Stimulated activated CD8-positive, alpha-beta memory T cell treated with anti-CD3 and anti-CD28 coated beads, Interleukin-15, amount 100 ng/mL, for 48 hours (primary cell): ENCODE measurements at regions not wholly inside any gene's neighbourhood (a gene's known extent, or its start where the extent isn't known, plus 50 kb on each side); places are given as distances from the start of the nearest gene placed in this dataset.

ENCODE experiments used
- DNase-seq, 2 donors: peaks; one replicate each; pipeline ENCODE4 v3.0.0-alpha.2; 2020; ENCODE audit warnings: low read depth in 2 of 2

DNA sequence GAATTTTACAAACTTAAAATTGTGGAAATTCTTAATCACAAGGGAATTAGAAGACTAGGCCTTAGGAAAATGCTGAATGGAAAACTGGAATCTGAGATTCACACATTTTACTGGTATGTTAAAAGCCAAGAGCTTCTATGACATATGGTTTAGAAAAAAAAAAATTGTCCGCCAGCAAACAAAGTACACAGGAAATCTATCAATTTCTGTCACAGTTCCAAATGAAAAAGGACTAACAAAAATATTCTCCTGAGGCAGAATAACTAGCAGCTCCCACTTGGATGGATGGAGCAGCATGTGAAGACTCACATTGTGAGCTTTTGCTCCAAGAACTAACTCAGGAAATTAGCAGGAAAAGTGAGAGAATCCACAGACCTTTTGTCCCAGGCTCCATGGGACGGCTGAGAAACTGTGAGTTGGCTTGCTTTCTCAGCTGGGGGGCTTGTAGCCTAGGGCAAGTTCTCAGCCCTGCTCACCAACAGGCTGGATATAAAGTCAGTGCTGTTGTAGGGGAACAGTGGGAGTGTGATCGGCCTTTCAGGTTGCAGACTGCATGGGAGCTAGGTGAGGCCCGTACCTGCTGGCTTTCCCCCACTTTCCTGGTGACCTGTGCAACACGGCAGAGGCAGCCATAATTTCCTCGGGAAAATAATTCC, 731.1 kb upstream of the SGO1 start:
- DNase-seq: no peak

- no peak for DNase-seq
These were observed 728.3 kb upstream of the SGO1 start for GRCh38 chr3:20914310-20914709.

- DNase-seq: no peak
These were observed 726.4 kb upstream of the SGO1 start for GRCh38 chr3:20912406-20912805.

DNA sequence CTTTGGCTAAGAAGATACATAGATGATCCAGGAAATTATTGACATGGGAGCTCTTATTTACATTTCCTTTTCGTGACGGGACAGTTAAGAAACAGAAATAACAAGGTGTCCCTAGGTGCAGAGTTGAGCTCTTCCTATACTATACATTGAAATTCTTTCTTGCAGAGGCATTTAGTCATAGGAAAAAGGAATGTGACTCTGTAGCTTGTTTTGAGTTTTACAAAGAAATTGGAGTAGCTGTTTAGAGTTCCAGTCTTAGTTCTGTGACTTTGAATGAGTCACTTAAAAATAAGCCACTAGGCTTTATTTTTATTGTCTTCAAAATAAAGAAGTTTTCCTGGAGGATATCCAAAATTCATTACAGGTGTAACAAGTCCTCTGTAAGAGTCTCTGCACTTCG, 723.5 kb upstream of the SGO1 start:
- DNase-seq: no peak

DNA sequence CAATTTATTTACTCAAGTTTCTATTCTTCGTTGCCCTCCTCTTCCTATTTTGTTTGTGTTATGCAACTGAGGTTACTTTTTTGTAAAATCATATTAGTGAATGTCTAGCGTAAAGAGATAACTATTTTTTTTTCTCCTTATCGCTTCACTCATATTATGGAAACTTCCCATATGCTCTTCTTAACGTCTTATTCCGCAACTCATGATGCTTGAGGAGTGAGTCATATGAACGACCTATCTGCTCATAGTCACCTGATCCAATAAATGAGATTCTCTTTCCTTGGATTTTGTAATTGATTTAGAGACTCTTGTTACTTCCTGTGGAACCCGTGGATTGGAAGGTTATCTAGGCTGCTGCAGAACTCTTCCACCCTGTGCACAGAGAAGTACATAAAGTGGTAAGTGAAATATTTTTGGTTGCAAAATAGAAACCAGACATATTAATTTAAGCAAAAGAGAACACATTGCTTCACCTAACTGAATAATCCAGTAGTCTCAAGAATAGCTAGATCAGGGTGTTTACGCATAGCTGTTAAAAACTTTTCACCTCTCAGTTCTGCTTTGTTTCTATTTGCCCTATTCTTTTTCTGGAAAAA, 719.3 kb upstream of the SGO1 start:
- DNase-seq: no peak

DNA sequence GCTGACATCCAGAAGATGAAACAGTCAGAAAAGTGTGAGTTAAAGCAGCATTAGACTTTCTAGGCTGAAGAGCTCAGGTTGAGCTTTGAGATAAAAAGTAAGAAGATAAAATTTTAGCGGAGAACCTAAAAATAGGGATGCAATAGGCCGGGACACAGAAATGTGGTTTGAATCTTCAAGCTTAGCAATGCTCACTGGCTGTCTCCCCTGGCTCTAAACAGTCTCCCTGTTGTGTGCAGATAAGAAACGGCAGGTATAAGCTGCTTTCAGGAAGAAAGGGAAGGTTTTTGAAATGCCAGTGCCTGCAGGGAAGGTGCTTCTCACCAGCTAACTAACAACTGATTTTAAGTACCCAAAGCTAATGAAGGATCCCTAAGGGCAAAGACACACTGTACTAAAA, 718.7 kb upstream of the SGO1 start:
- DNase-seq: no peak

DNA sequence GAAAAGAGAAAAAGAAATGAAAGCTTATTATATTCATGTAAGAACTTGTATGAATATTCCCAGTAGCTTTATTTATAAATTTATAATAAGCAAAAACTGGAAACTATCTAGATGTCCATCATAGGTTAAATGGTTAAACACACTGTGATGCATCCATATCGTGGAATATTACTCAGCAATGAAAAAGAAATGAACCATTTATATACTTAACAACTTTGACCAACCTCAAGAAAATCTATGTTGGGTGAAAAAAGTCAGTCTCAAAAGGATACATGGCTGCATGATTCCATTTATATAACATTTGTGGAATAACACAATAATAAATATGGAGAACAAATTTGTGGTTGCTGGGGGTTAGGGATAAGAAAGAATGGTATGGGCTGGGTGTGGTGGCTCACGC, 713.0 kb upstream of the SGO1 start:
- no peak for DNase-seq

GRCh38 chr3:20890111-20890519, 704.1 kb upstream of the SGO1 start:
- no peak for DNase-seq

DNA sequence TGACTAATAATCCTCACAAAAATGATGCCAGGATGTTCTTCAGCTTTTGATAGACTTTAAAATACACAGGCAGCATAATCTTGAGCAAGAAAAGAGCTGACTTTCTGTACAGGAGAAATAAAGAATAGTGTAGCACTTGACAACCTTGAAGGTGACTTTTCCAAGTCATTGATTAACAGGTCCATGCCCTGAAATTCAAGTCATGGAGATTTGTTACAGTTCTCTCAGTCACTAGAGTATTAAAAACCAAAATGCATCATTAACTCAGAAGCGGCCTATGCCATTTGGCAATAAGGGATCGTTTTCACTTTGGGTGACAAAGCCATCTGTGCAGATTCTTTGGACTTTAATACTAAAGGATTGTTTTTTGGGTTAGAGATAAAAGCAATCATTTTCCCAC, 692.7 kb upstream of the SGO1 start:
- no peak for DNase-seq

DNA sequence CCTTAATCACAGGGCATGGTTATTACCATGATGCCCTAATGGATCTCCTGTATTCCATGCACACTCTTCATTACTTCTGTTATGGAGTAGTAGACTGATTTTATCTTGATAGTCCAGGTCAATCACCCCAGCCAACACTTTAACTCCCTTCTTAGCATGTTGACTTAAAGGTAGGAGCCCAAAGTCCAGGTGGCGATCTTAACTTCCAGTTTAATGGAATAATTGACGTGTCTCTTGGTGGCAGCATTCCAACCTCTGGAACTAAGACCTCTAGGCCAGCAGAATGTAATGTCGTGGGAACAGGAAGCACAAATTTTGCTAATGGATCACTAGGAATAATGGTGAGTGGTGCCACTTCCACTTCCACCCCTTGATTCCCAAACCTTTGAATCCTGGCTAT, 687.2 kb upstream of the SGO1 start:
- DNase-seq: no peak

GRCh38 chr3:20870106-20870899, 684.3 kb upstream of the SGO1 start:
- DNase-seq: no peak

DNA sequence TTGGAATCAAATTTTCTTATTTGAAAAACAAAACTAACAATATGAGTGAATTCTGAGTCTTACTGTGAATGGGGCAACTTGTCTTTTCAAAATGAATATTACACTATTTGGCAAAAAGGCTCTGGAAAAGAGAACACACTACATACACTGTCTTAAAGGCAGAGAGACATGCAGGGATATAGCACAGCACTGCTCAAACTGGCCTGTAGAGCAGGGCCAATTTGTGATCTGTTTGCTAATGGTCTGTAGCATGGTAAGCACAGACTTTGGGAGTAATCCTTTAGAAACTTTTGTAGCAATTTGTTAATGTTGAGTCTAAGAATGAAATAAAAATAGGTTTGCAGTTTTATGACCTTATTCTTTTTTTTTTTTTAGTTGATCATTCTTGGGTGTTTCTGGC, 679.8 kb upstream of the SGO1 start:
- DNase-seq: no peak

DNA sequence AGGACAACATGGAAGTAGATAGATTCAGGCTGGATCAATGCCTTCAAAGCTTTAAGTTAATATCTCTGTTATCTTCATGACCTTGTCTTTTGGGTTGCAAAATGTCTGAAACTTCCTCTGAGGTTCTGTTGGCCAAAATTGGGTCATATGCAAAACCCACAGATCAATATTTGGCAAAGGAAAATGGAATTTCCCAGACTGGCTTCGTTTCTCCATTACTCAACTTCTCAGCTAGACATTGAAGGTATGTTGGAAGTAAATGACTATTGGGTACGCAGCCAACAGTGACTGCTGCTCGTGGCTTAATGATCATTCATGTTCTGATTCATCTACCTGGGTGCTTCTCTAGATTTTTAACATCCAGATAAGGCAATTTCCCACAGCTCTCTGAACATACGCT, 675.4 kb upstream of the SGO1 start:
- no peak for DNase-seq

GRCh38 chr3:20857636-20858035, 671.6 kb upstream of the SGO1 start:
- DNase-seq: no peak

DNA sequence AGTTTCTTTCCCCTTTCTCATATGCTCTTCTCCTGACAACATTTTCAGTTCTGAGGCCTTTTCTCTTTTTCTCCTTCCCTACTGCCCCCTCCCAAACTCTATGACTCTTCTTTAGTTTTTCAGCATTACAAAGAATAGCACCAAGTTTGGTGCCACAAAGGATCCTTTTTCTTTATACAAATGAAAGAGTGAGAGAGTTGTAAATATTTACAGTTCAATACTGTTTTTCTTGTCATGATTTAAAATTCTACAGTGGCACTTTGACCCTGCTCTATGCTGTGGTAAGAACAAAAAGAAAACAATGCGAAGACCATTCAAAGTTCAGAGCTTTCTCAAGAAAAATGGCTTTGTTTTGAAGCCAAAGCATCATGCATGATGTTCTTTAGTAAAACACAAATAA, 667.9 kb upstream of the SGO1 start:
- DNase-seq: no peak

DNA sequence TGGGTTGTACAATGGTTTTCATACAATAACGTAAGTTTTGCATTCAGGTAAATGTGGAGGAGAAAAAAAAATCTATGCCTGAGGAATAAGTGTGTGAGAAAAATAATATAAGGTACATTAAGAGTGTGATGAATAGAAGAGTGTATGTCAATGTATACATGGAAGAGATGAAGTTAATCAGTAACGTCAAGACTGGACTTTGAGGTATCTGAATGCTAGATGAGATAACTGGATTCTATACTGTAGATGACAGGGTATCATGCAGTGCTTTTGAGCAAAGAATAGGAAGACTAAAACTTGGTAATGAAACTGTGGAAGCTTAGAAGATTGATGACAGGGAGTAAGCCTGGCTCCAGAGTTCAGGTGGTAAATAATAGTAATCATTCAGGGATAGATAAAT, 666.7 kb upstream of the SGO1 start:
- DNase-seq: no peak

- DNase-seq: no peak
These were observed 664.0 kb upstream of the SGO1 start for GRCh38 chr3:20849975-20850374.

DNA sequence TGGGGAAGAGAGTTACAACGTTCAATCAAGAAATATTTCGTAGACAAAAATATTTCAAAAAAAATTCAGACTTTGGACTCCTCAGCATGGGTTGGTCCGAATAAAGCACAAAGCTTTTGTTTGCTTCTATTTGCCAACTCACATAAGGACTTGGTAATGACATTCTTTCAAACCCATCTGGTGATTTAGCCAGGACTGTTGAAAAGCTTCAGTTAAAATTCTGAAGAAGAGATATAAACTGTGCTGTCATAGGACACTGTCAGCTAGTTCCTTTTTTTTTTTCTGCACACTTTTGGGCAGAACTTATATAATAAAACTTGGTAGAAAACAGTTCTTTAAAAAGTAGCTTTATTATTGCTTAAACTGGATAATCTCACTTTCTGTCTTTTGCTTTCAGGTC, 660.8 kb upstream of the SGO1 start:
- no peak for DNase-seq

DNA sequence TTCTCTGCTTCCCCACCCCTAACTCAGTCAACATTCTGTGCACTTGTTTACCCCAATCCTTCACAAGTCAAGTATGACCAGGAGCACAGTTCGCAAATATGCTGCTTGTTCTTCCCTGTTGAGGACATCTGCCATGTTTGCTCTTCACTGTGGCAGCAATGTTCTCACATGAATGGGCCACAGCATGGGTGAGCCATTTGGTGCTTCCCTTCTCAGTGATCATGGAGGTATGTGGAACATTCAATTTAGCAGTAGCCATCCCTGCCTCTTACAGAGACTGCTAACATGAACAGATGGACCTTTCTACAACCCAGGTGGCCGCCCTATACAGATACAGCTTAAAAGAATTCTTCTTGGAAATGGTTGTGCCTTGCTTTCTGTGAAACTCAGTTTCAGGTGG, 660.1 kb upstream of the SGO1 start:
- no peak for DNase-seq

DNA sequence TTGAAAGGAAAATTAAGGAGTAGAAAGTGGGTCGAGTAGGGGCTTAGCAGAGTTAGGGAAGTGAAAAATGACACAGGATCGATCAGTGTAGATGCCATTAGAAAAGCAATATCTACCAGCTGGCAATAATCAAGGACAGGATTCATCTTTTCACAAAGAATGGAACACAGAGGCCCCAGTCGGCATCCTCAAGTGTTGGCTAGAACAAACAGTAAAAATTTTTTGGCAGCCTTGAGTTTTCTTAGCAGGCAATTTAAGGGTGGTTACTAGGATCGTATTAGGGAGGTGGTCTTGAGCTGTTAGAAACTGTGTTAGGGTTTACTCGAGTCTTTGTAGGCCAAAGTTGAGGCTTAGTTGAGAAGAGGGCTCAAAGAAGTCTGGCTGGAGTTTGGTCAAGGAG, 658.8 kb upstream of the SGO1 start:
- no peak for DNase-seq

DNA sequence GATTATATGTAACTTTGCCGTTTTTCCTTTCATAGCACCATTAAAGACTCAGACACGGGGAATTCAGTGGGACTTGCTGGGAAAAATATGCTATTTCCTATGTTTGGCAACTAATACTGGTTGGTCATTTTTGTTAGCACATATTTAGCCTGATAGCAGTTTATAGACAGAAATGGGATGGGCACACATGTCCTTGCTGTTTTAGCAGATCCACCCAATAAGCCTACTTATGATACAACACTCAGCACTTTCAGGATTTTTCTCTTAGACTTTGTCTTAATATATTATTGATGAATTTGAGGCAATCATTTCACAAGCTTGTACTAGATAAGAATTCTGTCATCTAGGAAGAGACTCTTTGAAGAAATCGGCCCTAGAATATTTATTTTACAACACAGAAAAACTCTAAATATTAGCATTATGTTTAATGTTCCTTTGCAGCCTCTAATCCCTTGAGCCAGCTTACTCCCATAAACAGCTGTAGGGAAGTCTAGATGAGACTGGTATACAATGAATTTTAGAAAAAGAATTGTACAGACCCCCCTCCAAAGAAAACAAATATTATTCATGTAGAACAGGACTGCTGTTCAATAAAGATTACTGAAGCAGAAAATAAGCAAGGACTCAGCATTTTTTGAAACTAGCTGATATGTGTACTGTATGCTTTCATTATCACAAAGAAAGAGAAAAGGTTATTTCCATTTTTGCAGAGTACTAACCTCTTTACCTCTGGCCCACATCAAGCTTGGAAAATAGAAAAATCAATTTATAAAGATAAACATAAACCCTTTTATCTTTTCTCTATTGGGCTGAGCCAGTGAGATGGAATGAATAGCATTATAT, 656.8 kb upstream of the SGO1 start:
- no peak for DNase-seq

DNA sequence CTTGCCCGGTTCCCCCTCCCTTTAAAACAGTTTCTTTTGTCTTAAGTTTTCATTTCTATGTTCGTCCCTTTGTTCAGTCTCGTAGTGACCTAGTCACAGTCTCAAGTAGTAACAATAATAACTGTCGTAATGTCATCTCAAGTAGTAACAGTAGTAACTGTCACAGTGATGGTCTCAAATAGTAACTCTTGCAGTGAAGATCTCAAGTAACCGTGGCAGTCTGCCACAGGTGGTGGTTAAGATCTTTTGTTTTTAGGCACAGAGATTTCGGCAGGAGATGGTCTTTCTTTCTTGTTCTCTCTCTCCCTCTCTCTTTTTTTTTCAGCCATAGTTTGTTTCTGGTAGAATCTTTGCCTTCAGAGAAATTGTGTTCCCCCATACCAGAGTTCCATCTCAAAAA, 656.0 kb upstream of the SGO1 start:
- no peak for DNase-seq
